ENCODE measurements at regions not wholly inside any gene's neighbourhood (a gene's known extent, or its start where the extent isn't known, plus 50 kb on each side); places are given as distances from the start of the nearest gene placed in this dataset.
"Not testable (repeated sequence)": the region's sequence is repeated elsewhere in the genome, so short reads cannot be mapped to it uniquely, and the experiment has no call there.

DNA sequence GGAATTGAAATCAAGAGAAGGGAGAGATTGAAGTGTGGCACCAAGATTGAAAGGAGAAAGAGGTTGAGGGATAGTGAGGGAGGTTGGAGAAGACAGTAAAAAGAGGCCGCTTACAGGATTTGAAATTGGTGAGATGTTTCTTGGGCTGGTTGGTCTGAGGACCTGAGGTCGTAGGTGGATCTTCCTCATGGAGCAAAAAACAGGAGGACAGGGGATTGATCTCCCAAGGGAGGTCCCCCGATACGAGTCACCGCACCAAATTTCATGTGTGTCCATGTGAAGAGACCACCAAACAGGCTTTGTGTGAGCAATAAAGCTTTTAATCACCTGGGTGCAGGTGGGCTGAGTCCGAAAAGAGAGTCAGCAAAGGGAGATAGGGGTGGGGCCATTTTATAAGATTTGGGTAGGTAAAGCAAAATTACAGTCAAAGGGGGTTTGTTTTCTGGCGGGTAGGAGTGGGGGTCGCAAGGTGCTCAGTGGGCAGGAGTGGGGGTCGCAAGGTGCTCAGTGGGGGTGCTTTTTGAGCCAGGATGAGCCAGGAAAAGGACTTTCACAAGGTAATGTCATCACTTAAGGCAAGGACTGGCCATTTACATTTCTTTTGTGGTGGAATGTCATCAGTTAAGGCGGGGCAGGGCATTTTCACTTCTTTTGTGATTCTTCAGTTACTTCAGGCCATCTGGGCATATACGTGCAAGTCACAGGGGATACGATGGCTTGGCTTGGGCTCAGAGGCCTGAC is 505.5 kb downstream of the GRIN2A start:
- not testable (repeated sequence) for TF ChIP-seq RARB, ZNF70, ZFP30, OSR1 (CRISPR knock-in tag; IDR thresholded peaks at IDR 0.05)
- TF ChIP-seq, protein P1, sequence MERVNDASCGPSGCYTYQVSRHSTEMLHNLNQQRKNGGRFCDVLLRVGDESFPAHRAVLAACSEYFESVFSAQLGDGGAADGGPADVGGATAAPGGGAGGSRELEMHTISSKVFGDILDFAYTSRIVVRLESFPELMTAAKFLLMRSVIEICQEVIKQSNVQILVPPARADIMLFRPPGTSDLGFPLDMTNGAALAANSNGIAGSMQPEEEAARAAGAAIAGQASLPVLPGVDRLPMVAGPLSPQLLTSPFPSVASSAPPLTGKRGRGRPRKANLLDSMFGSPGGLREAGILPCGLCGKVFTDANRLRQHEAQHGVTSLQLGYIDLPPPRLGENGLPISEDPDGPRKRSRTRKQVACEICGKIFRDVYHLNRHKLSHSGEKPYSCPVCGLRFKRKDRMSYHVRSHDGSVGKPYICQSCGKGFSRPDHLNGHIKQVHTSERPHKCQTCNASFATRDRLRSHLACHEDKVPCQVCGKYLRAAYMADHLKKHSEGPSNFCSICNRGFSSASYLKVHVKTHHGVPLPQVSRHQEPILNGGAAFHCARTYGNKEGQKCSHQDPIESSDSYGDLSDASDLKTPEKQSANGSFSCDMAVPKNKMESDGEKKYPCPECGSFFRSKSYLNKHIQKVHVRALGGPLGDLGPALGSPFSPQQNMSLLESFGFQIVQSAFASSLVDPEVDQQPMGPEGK (CRISPR knock-in tag; IDR thresholded peaks at IDR 0.05; ENCODE audit: borderline replicate concordance): not testable (repeated sequence)

Measured in SK-N-SH treated with all-trans-retinoic acid at 6 μM for 48 hours (cell line).